ENCODE measurements at regions not wholly inside any gene's neighbourhood (a gene's known extent, or its start where the extent isn't known, plus 50 kb on each side); places are given as distances from the start of the nearest gene placed in this dataset.

DNA sequence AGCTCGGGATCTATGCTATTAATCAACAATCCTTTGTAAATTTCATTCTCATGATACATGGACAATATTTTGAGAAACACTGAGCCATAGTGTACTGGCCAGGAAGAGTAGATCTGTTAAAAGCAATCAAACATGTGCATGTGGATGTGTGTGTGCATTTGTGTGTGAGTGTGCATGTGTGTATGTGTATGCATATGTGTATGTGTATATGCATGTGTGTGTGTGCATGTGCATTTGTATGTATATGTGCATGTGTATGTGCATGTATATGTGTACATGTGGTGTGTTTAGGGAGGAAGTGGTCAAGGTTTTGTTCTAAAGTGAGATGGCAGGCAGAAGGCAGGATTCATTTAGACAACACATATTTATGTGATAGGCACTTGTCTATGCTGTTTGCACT, 623.8 kb downstream of the ADCYAP1 start:
- TF ChIP-seq CTCF (IDR thresholded peaks at IDR 0.05; ENCODE audit: low read depth, low read length) (no peak), EZH2phosphoT487 (IDR thresholded peaks at IDR 0.05; ENCODE audit: low read depth) (no peak)

Measured in OCI-LY3 (cell line).